Activated B cell treated with CpG ODN at 0.5 μM for 24 hours (primary cell): ENCODE measurements at regions not wholly inside any gene's neighbourhood (a gene's known extent, or its start where the extent isn't known, plus 50 kb on each side); places are given as distances from the start of the nearest gene placed in this dataset.

Experiments
- ATAC-seq: fragments of 200-7000 bp; cut with Tn5 transposase; one replicate; pipeline ENCODE4 v1.10.0; 2021; ENCODE audit warnings: low read depth, mild to moderate bottlenecking, moderate library complexity
- CTCF ChIA-PET: fragments of 350-600 bp; sonication (Branson Sonifier 250); formaldehyde crosslinking; loops from one replicate; lab custom pipeline; 2021; ENCODE audit warnings: antibody characterized with exemption; lab: Charles Lee
- POLR2A ChIA-PET: fragments of 350-600 bp; sonication (Branson Sonifier 250); formaldehyde crosslinking; loops from one replicate; lab custom pipeline; 2021; ENCODE audit warnings: antibody characterized with exemption; lab: Charles Lee
- DNase-seq: peaks from one replicate; pipeline ENCODE4 v3.0.0; 2022
- H3K27ac Mint-ChIP-seq: one replicate; pipeline ENCODE4 v1.8.0; 2020; ENCODE audit warnings: mixed read lengths
- H3K27me3 Mint-ChIP-seq: one replicate; pipeline ENCODE4 v1.8.0; 2021; ENCODE audit warnings: mixed read lengths
- H3K36me3 Mint-ChIP-seq: one replicate; pipeline ENCODE4 v1.8.0; 2021; ENCODE audit warnings: low read depth, mixed read lengths
- H3K4me1 Mint-ChIP-seq: one replicate; pipeline ENCODE4 v1.8.0; 2021; ENCODE audit warnings: mixed read lengths
- H3K4me3 Mint-ChIP-seq: one replicate; pipeline ENCODE4 v1.8.0; 2020; ENCODE audit warnings: mild to moderate bottlenecking, mixed read lengths
- H3K9me3 Mint-ChIP-seq: one replicate; pipeline ENCODE4 v1.8.0; 2020; ENCODE audit warnings: mixed read lengths
- intact Hi-C: fragments of 100-400 bp; cut with micrococcal nuclease; formaldehyde crosslinking; loops from one replicate; pipeline ENCODE4 v1.15.1; 2024
- TF ChIP-seq, protein P1 (sequence below): fragments of 200-600 bp; IDR thresholded peaks from one replicate; pipeline ENCODE4 v1.8.0; 2022; ENCODE audit warnings: antibody characterized with exemption, mild to moderate bottlenecking

DNA sequence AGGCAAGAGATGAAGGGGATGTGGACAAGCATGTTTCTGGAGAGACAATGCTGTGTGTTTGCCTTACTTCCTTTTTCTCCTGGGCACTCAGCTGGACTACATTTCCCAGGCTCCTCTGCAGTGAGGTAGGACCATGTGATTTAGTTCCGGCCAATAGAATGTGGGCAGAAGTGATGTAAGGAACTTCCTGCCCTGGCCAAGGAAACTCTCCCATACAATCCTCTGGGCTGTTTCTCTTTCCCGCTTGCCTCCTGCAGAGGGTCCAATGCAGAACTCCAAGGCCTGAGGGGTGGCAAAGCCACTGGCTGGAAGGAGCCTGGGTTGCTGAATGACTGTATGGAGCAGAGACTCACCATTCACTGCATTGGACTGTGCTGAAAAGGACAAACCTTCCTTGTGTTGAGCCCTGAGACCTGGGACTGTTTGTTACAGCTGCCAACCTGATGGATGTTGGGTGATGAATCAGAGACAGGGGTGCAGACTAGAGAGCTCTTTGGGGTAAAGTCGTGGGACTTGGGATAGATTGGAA, 82.7 kb upstream of the SLC6A6 start:
- Mint-ChIP-seq H3K27me3 (peaks cover 16% of the 10 kb centered on the region), H3K4me3 (no peak overlapping the region), H3K9me3 (peaks cover 7% of the 10 kb centered on the region), H3K36me3 (no peaks in the 10 kb centered on the region), H3K27ac (no peak overlapping the region), H3K4me1 (peaks cover 3% of the 10 kb centered on the region)
- DNase-seq, result no peak
- ATAC-seq, result peak; percentile 77
- ChIA-PET POLR2A (no interaction called here), CTCF (no interaction called here)
- TF ChIP-seq, protein P1, sequence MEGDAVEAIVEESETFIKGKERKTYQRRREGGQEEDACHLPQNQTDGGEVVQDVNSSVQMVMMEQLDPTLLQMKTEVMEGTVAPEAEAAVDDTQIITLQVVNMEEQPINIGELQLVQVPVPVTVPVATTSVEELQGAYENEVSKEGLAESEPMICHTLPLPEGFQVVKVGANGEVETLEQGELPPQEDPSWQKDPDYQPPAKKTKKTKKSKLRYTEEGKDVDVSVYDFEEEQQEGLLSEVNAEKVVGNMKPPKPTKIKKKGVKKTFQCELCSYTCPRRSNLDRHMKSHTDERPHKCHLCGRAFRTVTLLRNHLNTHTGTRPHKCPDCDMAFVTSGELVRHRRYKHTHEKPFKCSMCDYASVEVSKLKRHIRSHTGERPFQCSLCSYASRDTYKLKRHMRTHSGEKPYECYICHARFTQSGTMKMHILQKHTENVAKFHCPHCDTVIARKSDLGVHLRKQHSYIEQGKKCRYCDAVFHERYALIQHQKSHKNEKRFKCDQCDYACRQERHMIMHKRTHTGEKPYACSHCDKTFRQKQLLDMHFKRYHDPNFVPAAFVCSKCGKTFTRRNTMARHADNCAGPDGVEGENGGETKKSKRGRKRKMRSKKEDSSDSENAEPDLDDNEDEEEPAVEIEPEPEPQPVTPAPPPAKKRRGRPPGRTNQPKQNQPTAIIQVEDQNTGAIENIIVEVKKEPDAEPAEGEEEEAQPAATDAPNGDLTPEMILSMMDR, result no peak
- intact Hi-C loops, result no loop called here

DNA sequence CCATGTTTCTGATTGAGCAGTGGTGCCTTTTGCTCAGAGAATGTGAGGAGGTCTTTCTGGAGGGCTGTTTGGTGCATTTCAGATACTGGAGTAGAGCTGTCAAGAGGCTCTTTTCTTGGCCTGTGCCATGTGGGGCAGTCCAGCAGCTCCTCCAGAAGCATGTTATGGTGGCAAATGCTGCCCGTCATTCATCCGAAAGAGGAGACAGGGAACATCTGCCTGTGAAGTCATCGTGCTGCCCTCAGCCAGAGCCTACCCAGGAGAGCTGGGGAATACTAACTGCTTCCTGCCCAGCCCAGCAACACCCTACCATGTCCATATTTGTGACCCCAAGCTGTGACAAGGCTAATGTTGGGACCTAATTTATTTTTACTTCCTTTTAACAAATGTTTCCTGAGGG, 82.2 kb upstream of the SLC6A6 start:
- POLR2A ChIA-PET, result no interaction called here
- Mint-ChIP-seq H3K36me3 (no peaks in the 10 kb centered on the region), H3K4me3 (no peak overlapping the region), H3K27me3 (peaks cover 18% of the 10 kb centered on the region), H3K4me1 (peaks cover 3% of the 10 kb centered on the region), H3K27ac (no peak overlapping the region), H3K9me3 (peaks cover 7% of the 10 kb centered on the region)
- DNase-seq, result no peak
- CTCF ChIA-PET, result no interaction called here
- ATAC-seq, result no peak
- intact Hi-C loops, result no loop called here
- TF ChIP-seq, protein P1, result no peak

DNA sequence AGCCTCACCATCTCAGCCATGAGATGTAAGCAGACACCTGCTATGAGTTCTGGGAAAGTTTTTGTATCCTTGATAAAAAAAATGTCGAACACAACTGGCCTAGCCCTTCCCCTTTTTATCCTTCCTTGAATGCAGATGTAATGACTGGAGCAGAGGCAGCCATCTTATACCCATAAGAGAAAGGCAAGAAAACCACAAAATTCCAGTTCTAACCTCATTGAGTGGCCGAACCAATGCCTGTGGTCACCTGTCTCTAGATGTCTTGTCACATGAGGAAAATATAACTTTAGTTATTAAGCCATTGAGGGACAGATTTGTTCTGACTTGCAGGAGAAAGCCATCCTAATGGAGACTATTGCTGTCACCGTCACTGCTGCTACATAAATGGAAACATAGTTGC, 80.4 kb upstream of the SLC6A6 start:
- Mint-ChIP-seq H3K27me3 (peaks cover 15% of the 10 kb centered on the region), H3K4me1 (peaks cover 3% of the 10 kb centered on the region), H3K4me3 (no peak overlapping the region), H3K27ac (no peak overlapping the region), H3K36me3 (no peaks in the 10 kb centered on the region), H3K9me3 (peaks cover 7% of the 10 kb centered on the region)
- CTCF ChIA-PET, result no interaction called here
- POLR2A ChIA-PET, result no interaction called here
- intact Hi-C loops, result no loop called here
- no peak for ATAC-seq
- no peak for DNase-seq
- TF ChIP-seq, protein P1, result no peak

GRCh38 chr3:14322667-14323295, 79.6 kb upstream of the SLC6A6 start:
- TF ChIP-seq, protein P1, result no peak
- Mint-ChIP-seq H3K4me1 (peaks cover 3% of the 10 kb centered on the region), H3K27ac (no peak overlapping the region), H3K36me3 (no peaks in the 10 kb centered on the region), H3K4me3 (no peak overlapping the region), H3K27me3 (peaks cover 15% of the 10 kb centered on the region), H3K9me3 (peaks cover 7% of the 10 kb centered on the region)
- intact Hi-C loops, result no loop called here
- CTCF ChIA-PET, result no interaction called here
- POLR2A ChIA-PET, result no interaction called here
- ATAC-seq, result no peak
- DNase-seq, result no peak

- no peak overlapping the region for H3K27ac Mint-ChIP-seq
- no peak for ATAC-seq
- H3K4me1 Mint-ChIP-seq, result peaks cover 3% of the 10 kb centered on the region
- peaks cover 11% of the 10 kb centered on the region for H3K9me3 Mint-ChIP-seq
- H3K27me3 Mint-ChIP-seq, result peaks cover 15% of the 10 kb centered on the region
- POLR2A ChIA-PET, result no interaction called here
- no peak overlapping the region for H3K4me3 Mint-ChIP-seq
- TF ChIP-seq, protein P1, result no peak
- no peaks in the 10 kb centered on the region for H3K36me3 Mint-ChIP-seq
- CTCF ChIA-PET, result no interaction called here
- intact Hi-C loops, result no loop called here
- DNase-seq, result no peak
Measured at GRCh38 chr3:14323401-14324223, 78.8 kb upstream of the SLC6A6 start.
